Peyer's patch (tissue), 4 donors: ENCODE measurements at regions not wholly inside any gene's neighbourhood (a gene's known extent, or its start where the extent isn't known, plus 50 kb on each side); places are given as distances from the start of the nearest gene placed in this dataset.

Source experiments
- CTCF ChIP-seq, 6 experiments: fragments of 450-650 bp in 4 of 6; fragments of 200-600 bp in 2 of 6; sonication (generic) in 1 of 6; IDR thresholded peaks; one replicate each; pipeline ENCODE4 v1.5.1; 2017 to 2019; ENCODE audit warnings: antibody characterized with exemption in 6 of 6, mild to moderate bottlenecking in 3 of 6, moderate library complexity in 1 of 6
- POLR2A ChIP-seq, 2 donors: fragments of 450-650 bp; IDR thresholded peaks; one replicate each; pipeline ENCODE4 v1.5.1; 2017; ENCODE audit warnings: antibody characterized with exemption in 2 of 2, mild to moderate bottlenecking in 2 of 2, moderate library complexity in 2 of 2

- no peak for TF ChIP-seq CTCF (IDR thresholded peaks at IDR 0.05)
- TF ChIP-seq POLR2A (IDR thresholded peaks at IDR 0.05): no peak
Measured at GRCh38 chr3:153657461-153657860, 463.7 kb upstream of the ARHGEF26 start.
